ENCODE measurements at regions not wholly inside any gene's neighbourhood (a gene's known extent, or its start where the extent isn't known, plus 50 kb on each side); places are given as distances from the start of the nearest gene placed in this dataset.

GRCh38 chr15:45780352-45780751 is 145.5 kb downstream of the SQOR start:
- TF ChIP-seq, protein P1, sequence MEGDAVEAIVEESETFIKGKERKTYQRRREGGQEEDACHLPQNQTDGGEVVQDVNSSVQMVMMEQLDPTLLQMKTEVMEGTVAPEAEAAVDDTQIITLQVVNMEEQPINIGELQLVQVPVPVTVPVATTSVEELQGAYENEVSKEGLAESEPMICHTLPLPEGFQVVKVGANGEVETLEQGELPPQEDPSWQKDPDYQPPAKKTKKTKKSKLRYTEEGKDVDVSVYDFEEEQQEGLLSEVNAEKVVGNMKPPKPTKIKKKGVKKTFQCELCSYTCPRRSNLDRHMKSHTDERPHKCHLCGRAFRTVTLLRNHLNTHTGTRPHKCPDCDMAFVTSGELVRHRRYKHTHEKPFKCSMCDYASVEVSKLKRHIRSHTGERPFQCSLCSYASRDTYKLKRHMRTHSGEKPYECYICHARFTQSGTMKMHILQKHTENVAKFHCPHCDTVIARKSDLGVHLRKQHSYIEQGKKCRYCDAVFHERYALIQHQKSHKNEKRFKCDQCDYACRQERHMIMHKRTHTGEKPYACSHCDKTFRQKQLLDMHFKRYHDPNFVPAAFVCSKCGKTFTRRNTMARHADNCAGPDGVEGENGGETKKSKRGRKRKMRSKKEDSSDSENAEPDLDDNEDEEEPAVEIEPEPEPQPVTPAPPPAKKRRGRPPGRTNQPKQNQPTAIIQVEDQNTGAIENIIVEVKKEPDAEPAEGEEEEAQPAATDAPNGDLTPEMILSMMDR (IDR thresholded peaks at IDR 0.05): no peak
- TF ChIP-seq POLR2A (IDR thresholded peaks at IDR 0.05): no peak
